ENCODE measurements at regions not wholly inside any gene's neighbourhood (a gene's known extent, or its start where the extent isn't known, plus 50 kb on each side); places are given as distances from the start of the nearest gene placed in this dataset.

GRCh38 chr3:177898185-177898584, 638.1 kb upstream of the KCNMB2 start:
- H3K27me3 ChIP-seq (ENCODE audit: control insufficient read depth, insufficient read depth, low read length): no peaks in the 10 kb centered on the region
- peaks cover 28% of the 10 kb centered on the region for H3K9me3 ChIP-seq (ENCODE audit: control insufficient read depth, insufficient read depth, low read length)
- H3K27ac ChIP-seq (ENCODE audit: low read depth, low read length): no peak overlapping the region
- no peak overlapping the region for H3K4me3 ChIP-seq (ENCODE audit: low read depth, low read length)
- ChIA-PET POLR2A (no interaction called here), CTCF (interaction anchor here (1.8 kb wide), 1 partner anchor 487 kb away, joined by 6 read pairs; no protein-coding TSS in a partner anchor)
- TF ChIP-seq CTCF (IDR thresholded peaks at IDR 0.05; ENCODE audit: low read depth, low read length): no peak
- no peak for DNase-seq (ENCODE audit: low read depth, low spot score)

GRCh38 chr3:177899275-177900067, 636.8 kb upstream of the KCNMB2 start:
- Histone ChIP-seq H3K9me3 (ENCODE audit: control insufficient read depth, insufficient read depth, low read length) (peaks cover 28% of the 10 kb centered on the region), H3K27me3 (ENCODE audit: control insufficient read depth, insufficient read depth, low read length) (no peaks in the 10 kb centered on the region), H3K27ac (ENCODE audit: low read depth, low read length) (no peak overlapping the region), H3K4me3 (ENCODE audit: low read depth, low read length) (no peak overlapping the region)
- POLR2A ChIA-PET: no interaction called here
- CTCF ChIA-PET: interaction anchor here (1.2 kb wide), 1 partner anchor 486 kb away, joined by 3 read pairs; no protein-coding TSS in a partner anchor
- TF ChIP-seq CTCF (IDR thresholded peaks at IDR 0.05; ENCODE audit: low read depth, low read length): no peak
- DNase-seq (ENCODE audit: low read depth, low spot score): no peak

GRCh38 chr3:177902876-177903275, 633.4 kb upstream of the KCNMB2 start:
- Histone ChIP-seq H3K4me3 (ENCODE audit: low read depth, low read length) (no peak overlapping the region), H3K27ac (ENCODE audit: low read depth, low read length) (no peak overlapping the region), H3K9me3 (ENCODE audit: control insufficient read depth, insufficient read depth, low read length) (peaks cover 23% of the 10 kb centered on the region), H3K27me3 (ENCODE audit: control insufficient read depth, insufficient read depth, low read length) (no peaks in the 10 kb centered on the region)
- DNase-seq (ENCODE audit: low read depth, low spot score): no peak
- no peak for TF ChIP-seq CTCF (IDR thresholded peaks at IDR 0.05; ENCODE audit: low read depth, low read length)
- POLR2A ChIA-PET: no interaction called here
- CTCF ChIA-PET: no interaction called here

GRCh38 chr3:177904621-177905020, 631.6 kb upstream of the KCNMB2 start:
- no peak for DNase-seq (ENCODE audit: low read depth, low spot score)
- no peak overlapping the region for H3K4me3 ChIP-seq (ENCODE audit: low read depth, low read length)
- POLR2A ChIA-PET: interaction anchor here (0.7 to 1.3 kb wide), 3 partner anchors 35 to 82 kb away, joined by 3 read pairs; no protein-coding TSS in a partner anchor
- peaks cover 7% of the 10 kb centered on the region for H3K9me3 ChIP-seq (ENCODE audit: control insufficient read depth, insufficient read depth, low read length)
- no peaks in the 10 kb centered on the region for H3K27me3 ChIP-seq (ENCODE audit: control insufficient read depth, insufficient read depth, low read length)
- peak overlapping the region; percentile 91 for H3K27ac ChIP-seq (ENCODE audit: low read depth, low read length)
- CTCF ChIA-PET: interaction anchor here (0.8 kb wide), 1 partner anchor 479 kb away, joined by 3 read pairs; no protein-coding TSS in a partner anchor
- no peak for TF ChIP-seq CTCF (IDR thresholded peaks at IDR 0.05; ENCODE audit: low read depth, low read length)
